GM18508 (cell line): ENCODE measurements at regions not wholly inside any gene's neighbourhood (a gene's known extent, or its start where the extent isn't known, plus 50 kb on each side); places are given as distances from the start of the nearest gene placed in this dataset.

ENCODE experiments used
- ATAC-seq: cut with Tn5 transposase; IDR thresholded peaks from one replicate; pipeline ENCODE4 v1.9.1; 2021; ENCODE audit warnings: moderate number of reproducible peaks; ENCODE audit not compliant: insufficient read depth, unreplicated experiment

GRCh38 chr15:62883938-62884479 is 158.5 kb upstream of the TPM1 start:
- no peak for ATAC-seq

- ATAC-seq = no peak
Measured at GRCh38 chr15:62886431-62887071, 156.0 kb upstream of the TPM1 start.

DNA sequence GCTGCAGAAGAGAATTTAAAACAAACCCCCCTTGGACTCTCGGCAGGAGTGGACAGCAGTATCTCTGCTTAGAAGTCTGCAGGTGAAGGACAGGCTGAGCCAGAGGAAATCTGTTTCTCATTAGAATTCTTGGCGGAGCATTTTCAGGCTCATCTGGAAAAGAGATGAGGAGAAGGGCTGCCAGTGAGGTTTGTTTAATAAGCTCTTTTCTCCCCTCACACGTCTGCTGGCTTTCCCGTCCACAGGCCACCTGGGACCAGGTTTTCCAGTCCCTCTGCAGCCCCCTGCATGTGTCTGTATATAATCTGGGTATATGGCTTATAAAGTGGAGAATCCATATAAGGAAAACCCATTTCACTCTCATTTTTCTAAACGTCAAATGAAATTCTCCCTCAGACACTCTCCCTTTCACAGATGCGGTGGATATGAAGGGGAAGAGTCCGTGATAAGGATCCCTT is 155.4 kb upstream of the TPM1 start:
- ATAC-seq = no peak

- no peak for ATAC-seq
Measured at GRCh38 chr15:62888623-62889022, 153.9 kb upstream of the TPM1 start.

- no peak for ATAC-seq
Measured at GRCh38 chr15:62889141-62889661, 153.3 kb upstream of the TPM1 start.

DNA sequence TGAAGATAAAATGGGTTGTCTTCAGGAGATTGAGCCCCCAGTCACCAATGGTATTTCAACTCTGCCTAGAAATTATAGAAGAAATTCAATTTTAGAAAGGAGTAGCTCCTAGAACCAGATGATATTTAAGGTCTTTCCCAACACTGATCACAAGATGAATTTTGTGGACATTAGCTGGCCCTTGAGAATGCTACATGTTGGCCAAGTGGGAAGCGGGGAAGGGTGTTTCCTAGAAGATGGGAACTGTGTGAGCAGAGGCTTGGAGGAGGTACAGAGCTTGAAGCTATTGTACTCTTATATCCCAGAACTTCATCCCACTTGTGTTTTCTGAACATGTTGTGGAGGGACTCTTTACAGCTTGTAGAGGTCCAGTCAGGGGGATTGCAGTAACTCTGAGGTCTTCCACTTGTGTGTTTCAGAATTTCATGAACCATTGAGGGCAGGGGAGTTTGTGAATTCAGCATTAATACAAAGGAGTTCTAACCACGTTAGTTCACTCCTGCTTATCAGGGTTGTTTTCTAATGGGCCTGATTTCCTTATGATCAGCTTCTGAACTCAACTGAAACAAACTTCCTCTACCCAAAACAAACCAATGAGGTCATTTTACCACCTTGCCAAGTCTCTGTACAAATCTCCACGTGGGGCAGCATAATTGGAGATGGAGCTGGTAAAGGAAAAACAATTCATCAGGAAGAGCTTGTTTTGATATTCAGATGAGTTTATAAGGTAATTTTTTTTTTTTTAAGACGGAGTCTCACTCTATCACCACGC is 152.6 kb upstream of the TPM1 start:
- ATAC-seq = no peak

DNA sequence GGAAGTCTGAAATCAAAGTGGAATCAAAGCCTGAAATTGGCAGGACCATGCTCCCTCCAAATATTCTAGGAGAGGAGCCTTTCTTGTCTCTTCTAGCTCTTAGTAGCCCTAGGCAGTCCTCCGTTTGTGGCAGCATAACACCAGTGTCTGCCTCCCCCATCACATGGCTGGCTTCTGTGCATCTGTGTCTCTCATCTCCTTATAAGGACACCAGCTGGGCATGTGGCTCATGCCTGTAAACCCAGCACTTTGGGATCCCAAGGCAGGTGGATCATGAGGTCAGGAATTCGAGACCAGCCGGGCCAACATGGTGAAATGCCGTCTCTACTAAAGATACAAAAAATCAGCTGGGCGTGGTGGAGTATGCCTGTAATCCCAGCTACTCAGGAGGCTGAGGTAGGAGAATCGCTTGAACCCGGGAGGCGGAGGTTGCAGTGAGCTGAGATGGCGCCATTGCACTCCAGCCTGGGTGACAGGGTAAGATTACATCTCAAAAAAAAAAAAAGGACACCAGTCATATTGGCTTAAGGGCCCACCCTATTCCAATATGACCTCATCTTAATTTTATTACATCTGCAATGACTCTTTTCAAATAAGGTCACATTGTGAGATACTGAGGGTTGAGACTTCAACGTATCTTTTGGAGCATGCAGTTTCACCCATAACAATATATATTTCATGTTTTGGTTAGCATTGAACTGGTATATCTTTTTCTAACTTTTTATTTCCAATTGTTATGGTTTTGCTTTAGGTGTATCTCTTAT is 148.0 kb upstream of the TPM1 start:
- ATAC-seq = no peak

- ATAC-seq = no peak
Measured at GRCh38 chr15:62895139-62895866, 147.2 kb upstream of the TPM1 start.

DNA sequence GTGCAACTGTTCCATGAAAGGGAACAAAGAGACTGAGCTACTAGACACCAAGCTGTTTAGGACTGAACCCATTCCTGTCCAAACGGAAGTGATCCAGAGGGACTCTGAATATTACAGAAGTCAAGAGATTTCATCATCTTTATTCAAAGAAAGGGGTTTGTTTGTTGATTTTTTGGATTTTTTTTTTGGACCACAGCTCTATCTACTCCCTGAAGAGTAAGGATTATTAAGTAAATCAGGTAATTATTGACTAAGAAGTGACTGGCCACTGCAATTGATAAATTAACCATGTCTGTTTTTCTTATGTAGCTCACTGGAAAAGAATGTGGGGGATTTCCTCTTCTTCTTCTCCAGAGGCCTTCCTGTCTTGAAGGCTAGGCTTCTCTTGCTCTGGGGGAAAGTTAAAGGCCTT is 146.6 kb upstream of the TPM1 start:
- ATAC-seq = no peak

DNA sequence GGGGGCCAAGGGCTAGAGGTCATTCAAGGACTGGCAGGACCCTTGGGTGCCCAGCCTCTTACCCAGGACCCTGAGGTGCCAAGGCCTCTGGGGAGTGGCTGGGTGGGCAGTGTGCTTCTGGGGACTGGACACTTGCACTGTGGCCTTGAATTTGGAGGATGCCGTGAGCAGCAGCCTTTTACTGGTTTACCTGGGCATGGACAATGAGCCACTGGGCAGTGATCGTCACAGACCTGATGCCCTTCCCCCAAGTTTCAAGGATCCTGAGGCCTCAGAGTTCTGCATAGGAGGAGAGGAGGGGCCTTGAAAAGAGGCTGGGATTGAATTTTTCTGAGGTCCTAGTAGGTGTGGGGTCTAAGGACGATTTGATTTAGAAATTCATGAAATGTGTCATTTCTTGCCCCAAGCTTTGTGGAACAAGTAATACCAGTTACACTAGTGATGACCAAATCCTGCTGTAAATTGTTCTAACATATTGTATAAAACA is 146.1 kb upstream of the TPM1 start:
- ATAC-seq = no peak

GRCh38 chr15:62896969-62897486 is 145.5 kb upstream of the TPM1 start:
- no peak for ATAC-seq

GRCh38 chr15:62897634-62898033 is 144.9 kb upstream of the TPM1 start:
- ATAC-seq = no peak

- ATAC-seq = no peak
Measured at GRCh38 chr15:62899090-62899493, 143.5 kb upstream of the TPM1 start.

DNA sequence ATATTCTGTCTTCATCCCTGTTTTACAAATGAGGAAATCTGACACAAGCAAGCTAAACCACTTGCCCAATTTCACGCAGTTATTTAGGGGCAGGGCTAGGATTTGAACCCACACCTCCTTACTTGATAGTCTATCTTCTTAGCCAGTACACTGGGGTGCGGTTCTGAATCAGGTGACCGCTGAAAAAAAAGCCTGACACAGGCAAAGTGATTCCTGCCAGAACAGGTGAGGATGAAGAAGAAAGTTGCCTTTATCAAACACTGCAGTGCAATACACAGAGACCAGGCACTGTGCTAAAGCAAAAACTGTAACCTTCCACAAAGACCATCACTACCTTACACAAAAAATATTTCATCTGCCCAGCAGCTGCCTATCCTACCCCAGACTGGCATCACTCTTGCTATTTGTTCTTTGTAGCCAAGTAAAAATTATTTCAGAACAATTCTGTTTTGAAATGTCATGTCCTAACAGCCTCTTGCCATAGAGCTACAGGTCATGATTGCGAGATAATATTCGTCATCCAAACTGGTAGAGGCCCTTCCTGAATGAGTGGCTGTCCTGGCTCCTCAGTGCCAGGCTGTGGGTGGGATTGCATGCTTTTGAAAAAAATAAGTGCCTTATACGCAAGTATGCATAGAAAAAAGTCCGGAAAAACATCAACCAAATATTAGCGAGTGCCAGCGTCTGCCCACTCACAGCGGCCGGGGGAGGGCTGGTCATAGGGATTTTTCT is 142.3 kb upstream of the TPM1 start:
- ATAC-seq = no peak

DNA sequence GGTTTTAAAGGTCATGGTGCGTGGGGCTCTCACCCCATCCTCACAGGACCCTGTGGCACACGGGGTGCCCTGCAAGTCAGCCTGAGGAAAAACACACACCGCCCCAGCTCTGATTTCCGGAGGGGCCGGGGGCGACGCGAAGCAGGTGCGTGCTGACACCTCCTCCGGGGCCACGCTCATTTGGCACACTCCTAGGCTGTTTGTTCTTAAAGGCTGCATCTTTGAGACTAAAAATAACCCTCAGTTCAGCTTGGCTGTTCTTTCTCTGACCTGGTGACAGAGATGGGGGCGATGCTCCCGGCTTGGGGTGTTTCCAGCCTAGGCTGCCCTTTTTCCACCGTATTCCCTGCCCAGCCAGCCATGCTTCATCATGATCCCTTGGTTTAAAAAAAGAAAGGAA is 141.5 kb upstream of the TPM1 start:
- no peak for ATAC-seq

- no peak for ATAC-seq
Measured at GRCh38 chr15:62901909-62902546, 140.5 kb upstream of the TPM1 start.

- no peak for ATAC-seq
Measured at GRCh38 chr15:62902821-62903220, 139.7 kb upstream of the TPM1 start.

DNA sequence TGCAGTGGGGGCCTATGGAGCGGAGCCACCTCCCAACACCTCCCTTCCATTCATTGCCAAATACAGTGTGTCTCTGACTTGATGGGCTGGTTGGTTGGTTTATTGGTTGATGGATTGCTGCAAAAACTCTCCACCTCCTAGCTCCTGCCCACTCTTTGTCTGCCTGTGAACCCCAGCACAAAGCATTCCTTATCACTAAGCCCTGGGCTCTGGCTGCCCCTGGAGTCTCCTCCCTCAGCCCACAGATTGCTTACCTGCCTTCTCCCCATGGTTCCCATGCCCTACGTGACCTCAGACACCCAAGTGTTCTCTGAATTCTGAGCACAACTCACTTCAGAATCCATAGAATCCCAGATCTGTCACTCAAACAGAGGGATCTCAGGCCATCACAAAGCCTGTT is 139.1 kb upstream of the TPM1 start:
- no peak for ATAC-seq
